HUES48 (cell line): ENCODE measurements at regions not wholly inside any gene's neighbourhood (a gene's known extent, or its start where the extent isn't known, plus 50 kb on each side); places are given as distances from the start of the nearest gene placed in this dataset.

ENCODE experiments used
- H3K27ac ChIP-seq: one replicate; pipeline ENCODE4 v1.7.0; 2013; ENCODE audit warnings: low read depth, low read length, inconsistent platforms
- H3K27me3 ChIP-seq: 2 replicates; pipeline ENCODE4 v1.6.1; 2013; ENCODE audit warnings: mild to moderate bottlenecking, low read length; ENCODE audit not compliant: control insufficient read depth, insufficient read depth
- H3K36me3 ChIP-seq: 2 replicates; pipeline ENCODE4 v1.6.1; 2013; ENCODE audit warnings: low read length; ENCODE audit not compliant: control insufficient read depth, insufficient read depth
- H3K4me1 ChIP-seq: 2 replicates; pipeline ENCODE4 v1.6.1; 2013; ENCODE audit warnings: mild to moderate bottlenecking, low read length; ENCODE audit not compliant: control insufficient read depth, insufficient read depth
- H3K4me3 ChIP-seq: 2 replicates; pipeline ENCODE4 v1.5.1; 2013; ENCODE audit warnings: mild to moderate bottlenecking, low read depth, low read length
- H3K9ac ChIP-seq: 2 replicates; pipeline ENCODE4 v1.6.1; 2013; ENCODE audit warnings: mild to moderate bottlenecking, low read depth, low read length, moderate library complexity
- H3K9me3 ChIP-seq: 2 replicates; pipeline ENCODE4 v1.6.1; 2013; ENCODE audit warnings: low read length; ENCODE audit not compliant: control insufficient read depth, insufficient read depth

DNA sequence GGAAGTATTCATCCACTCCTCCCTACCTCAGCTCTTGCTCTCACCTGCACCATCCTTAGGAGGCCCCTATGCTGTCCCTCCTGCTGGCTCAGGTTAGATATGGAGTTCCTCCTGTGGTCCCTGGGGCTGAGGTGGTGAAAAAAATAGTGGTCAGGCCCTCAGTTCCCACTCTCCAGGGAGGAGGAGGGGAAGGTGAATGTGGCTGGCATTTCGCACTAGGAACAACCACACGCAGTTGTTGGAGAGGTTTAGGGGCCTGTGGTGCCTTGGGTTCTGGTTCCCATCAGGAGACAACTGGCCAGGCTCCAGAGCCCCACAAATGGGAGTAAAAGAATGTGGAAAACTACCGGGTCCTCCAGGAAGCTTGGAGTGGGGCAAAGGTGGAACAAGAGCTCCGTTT is 81.7 kb upstream of the HSPA9 start:
- Histone ChIP-seq H3K9me3 (no peaks in the 10 kb centered on the region), H3K9ac (no peak overlapping the region), H3K36me3 (no peaks in the 10 kb centered on the region), H3K27me3 (no peaks in the 10 kb centered on the region), H3K4me3 (no peak overlapping the region), H3K4me1 (peaks cover 9% of the 10 kb centered on the region; the same call in 1 of the 2 replicates), H3K27ac (no peak overlapping the region)

- H3K9ac ChIP-seq: no peak overlapping the region
- H3K27me3 ChIP-seq: no peaks in the 10 kb centered on the region
- H3K4me3 ChIP-seq: no peak overlapping the region
- H3K4me1 ChIP-seq: peaks cover 12% of the 10 kb centered on the region; the same call in 1 of the 2 replicates
- H3K9me3 ChIP-seq: no peaks in the 10 kb centered on the region
- H3K27ac ChIP-seq: no peak overlapping the region
- H3K36me3 ChIP-seq: no peaks in the 10 kb centered on the region
Observed at GRCh38 chr5:138655530-138656190, 80.5 kb upstream of the HSPA9 start.

DNA sequence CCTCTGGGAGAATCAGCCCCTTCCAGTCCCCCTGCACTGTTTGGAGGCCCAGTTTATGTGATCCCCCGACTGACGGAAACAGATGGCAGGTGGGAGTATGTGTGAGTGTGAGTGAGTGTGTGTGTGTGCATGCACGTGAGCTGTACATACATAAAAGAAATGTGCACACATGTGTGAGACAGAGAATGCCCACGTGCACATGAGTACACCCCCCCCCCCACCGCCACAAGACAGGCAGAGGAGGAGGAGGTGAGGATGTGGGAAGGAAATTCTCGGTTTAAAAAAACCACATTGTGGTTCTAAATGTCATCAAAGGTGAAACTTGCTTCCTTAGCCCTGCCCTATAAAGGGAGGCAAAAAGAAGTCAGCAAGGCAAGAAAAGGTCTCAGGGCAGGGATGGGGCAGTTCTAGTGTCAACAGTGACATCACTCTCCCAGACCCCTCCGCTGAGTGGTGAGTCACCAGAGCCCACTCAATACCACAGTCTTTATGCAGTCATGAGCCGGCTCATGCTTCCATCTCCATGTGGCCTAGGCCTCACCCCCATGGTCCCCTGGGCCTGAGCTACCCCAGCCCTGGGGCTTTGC is 79.2 kb upstream of the HSPA9 start:
- no peaks in the 10 kb centered on the region for H3K36me3 ChIP-seq
- no peaks in the 10 kb centered on the region for H3K9me3 ChIP-seq
- no peaks in the 10 kb centered on the region for H3K27me3 ChIP-seq
- H3K4me3 ChIP-seq: no peak overlapping the region
- H3K4me1 ChIP-seq: peaks cover 20% of the 10 kb centered on the region
- no peak overlapping the region for H3K9ac ChIP-seq
- H3K27ac ChIP-seq: peak overlapping the region; percentile 5

GRCh38 chr5:138653502-138653901 is 78.3 kb upstream of the HSPA9 start:
- Histone ChIP-seq H3K9me3 (no peaks in the 10 kb centered on the region), H3K27ac (no peak overlapping the region), H3K27me3 (no peaks in the 10 kb centered on the region), H3K36me3 (no peaks in the 10 kb centered on the region), H3K4me1 (peaks cover 28% of the 10 kb centered on the region), H3K4me3 (no peak overlapping the region), H3K9ac (no peak overlapping the region)

GRCh38 chr5:138651767-138652117 is 76.5 kb upstream of the HSPA9 start:
- Histone ChIP-seq H3K36me3 (no peaks in the 10 kb centered on the region), H3K9me3 (no peaks in the 10 kb centered on the region), H3K4me3 (no peak overlapping the region), H3K9ac (no peak overlapping the region), H3K4me1 (peaks cover 34% of the 10 kb centered on the region), H3K27ac (no peak overlapping the region), H3K27me3 (no peaks in the 10 kb centered on the region)

DNA sequence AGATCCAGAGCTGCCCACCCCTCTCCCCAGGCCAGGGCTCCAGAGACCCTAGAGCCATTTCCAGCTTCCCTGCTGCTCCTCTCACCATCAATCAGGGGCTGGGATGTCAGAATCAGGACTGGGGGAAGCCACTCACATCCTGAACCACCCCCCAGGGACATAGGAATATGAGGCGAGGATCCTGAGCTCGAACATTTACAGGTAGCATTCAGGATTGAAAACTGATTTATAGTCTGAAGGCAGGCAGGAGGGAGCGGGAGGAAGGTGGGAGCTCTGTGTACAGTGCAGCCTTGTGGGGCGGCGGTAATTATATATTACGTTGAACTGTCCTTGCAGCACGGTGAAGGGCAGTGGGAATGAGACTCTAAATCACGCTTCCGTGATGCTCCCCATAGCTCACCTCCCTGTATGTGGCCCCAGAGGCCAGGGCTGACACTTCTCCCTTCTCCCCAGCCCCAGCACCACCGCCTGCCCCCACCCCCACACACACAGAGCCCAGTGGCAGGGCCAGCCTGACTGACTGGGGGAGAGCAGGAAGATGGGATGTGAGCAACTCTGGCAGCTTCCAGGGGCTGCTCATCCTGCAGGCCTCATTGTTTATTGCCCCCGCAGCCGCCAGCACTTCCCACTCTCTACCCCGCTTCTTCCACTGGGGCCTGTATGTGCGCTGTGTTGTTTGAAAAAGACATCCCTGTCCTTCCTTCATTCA is 76.0 kb upstream of the HSPA9 start:
- Histone ChIP-seq H3K9me3 (no peaks in the 10 kb centered on the region), H3K27me3 (no peaks in the 10 kb centered on the region), H3K4me3 (no peak overlapping the region), H3K9ac (no peak overlapping the region), H3K4me1 (peaks cover 34% of the 10 kb centered on the region), H3K36me3 (no peaks in the 10 kb centered on the region), H3K27ac (no peak overlapping the region)

- H3K27me3 ChIP-seq: no peaks in the 10 kb centered on the region
- H3K36me3 ChIP-seq: no peaks in the 10 kb centered on the region
- peaks cover 34% of the 10 kb centered on the region for H3K4me1 ChIP-seq
- no peak overlapping the region for H3K9ac ChIP-seq
- H3K9me3 ChIP-seq: no peaks in the 10 kb centered on the region
- H3K4me3 ChIP-seq: no peak overlapping the region
- H3K27ac ChIP-seq: no peak overlapping the region
Observed at GRCh38 chr5:138650196-138650595, 75.0 kb upstream of the HSPA9 start.

GRCh38 chr5:138649775-138650174 is 74.6 kb upstream of the HSPA9 start:
- H3K9me3 ChIP-seq: no peaks in the 10 kb centered on the region
- H3K27ac ChIP-seq: peak overlapping the region; percentile 54
- no peak overlapping the region for H3K4me3 ChIP-seq
- H3K4me1 ChIP-seq: peaks cover 34% of the 10 kb centered on the region
- no peak overlapping the region for H3K9ac ChIP-seq
- H3K27me3 ChIP-seq: no peaks in the 10 kb centered on the region
- H3K36me3 ChIP-seq: no peaks in the 10 kb centered on the region

- Histone ChIP-seq H3K9ac (no peak overlapping the region), H3K4me3 (no peak overlapping the region)
Observed at GRCh38 chr5:138649316-138649720, 74.1 kb upstream of the HSPA9 start.

DNA sequence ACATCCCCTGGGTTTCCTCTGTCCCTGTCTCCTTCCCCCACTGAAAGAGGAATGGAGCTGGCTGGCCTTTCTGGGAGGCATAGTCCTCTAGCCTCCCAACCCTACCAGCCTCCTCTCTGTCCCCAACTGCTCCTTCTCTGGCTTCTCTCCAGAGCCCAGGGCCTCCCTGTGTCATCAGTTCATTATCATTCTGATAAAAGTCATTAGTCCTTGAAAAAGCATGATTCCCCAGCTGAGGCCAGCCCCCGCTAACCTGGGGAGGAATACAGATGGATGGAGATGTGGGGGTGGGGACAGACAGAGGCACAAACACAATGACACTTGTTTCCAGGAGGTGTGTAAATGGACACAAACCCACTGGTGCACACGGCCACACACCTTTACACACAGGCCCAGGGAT is 73.6 kb upstream of the HSPA9 start:
- Histone ChIP-seq H3K27ac (peak overlapping the region; percentile 54), H3K4me3 (no peak overlapping the region), H3K36me3 (no peaks in the 10 kb centered on the region), H3K9ac (no peak overlapping the region), H3K4me1 (peaks cover 29% of the 10 kb centered on the region), H3K27me3 (no peaks in the 10 kb centered on the region), H3K9me3 (no peaks in the 10 kb centered on the region)

More at GRCh38 chr5:138649316-138649720, 74.1 kb upstream of the HSPA9 start:
- no peaks in the 10 kb centered on the region for H3K9me3 ChIP-seq
- peaks cover 31% of the 10 kb centered on the region for H3K4me1 ChIP-seq
- no peaks in the 10 kb centered on the region for H3K36me3 ChIP-seq
- H3K27ac ChIP-seq: peak overlapping the region; percentile 54
- no peaks in the 10 kb centered on the region for H3K27me3 ChIP-seq

- Histone ChIP-seq H3K4me1 (peaks cover 31% of the 10 kb centered on the region), H3K4me3 (no peak overlapping the region), H3K27ac (no peak overlapping the region), H3K27me3 (no peaks in the 10 kb centered on the region), H3K9ac (no peak overlapping the region), H3K36me3 (no peaks in the 10 kb centered on the region), H3K9me3 (no peaks in the 10 kb centered on the region)
Observed at GRCh38 chr5:138647794-138648410, 72.7 kb upstream of the HSPA9 start.
